K562 (cell line): ENCODE measurements at regions not wholly inside any gene's neighbourhood (a gene's known extent, or its start where the extent isn't known, plus 50 kb on each side); places are given as distances from the start of the nearest gene placed in this dataset.

Experiments used
- ATAC-seq: fragments of 200-7000 bp; cut with Tn5 transposase; 3 replicates; pipeline ENCODE4 v1.9.1; 2020; ENCODE audit warnings: moderate library complexity
- BruUV-seq: library from RNA; stranded (reverse); fragments of 400-500 nt; replicated peaks from 2 replicates; lab custom pipeline; 2021; lab: Mats Ljungman, UMichigan
- CTCF ChIA-PET: fragments of 300-600 bp; formaldehyde crosslinking; extraction: SDS; loops from one replicate; lab custom pipeline; 2021; ENCODE audit warnings: low intra/inter-chr PET ratio; lab: Yijun Ruan, JAX
- POLR2A ChIA-PET: fragments of 300-600, 350-650 bp; sonication (Branson Sonifier 250); formaldehyde crosslinking; extraction: SDS; loops from one replicate; lab custom pipeline; 2021; ENCODE audit warnings: antibody characterized with exemption, inconsistent platforms; lab: Yijun Ruan, JAX
- DNase-seq, 4 experiments: peaks; one replicate each; pipeline versions ENCODE4 v3.0.0 to v3.0.0-alpha.2; 2011 to 2018; ENCODE audit warnings: low spot score in 3 of 4, mixed read lengths in 3 of 4; ENCODE audit errors: extremely low read depth in 1 of 4
- FAIRE-seq: peaks from 2 replicates; lab custom pipeline; 2011; peaks lifted over from hg19 to GRCh38; lab: Jason Lieb, UNC
- H2AFZ ChIP-seq: 2 replicates; pipeline ENCODE4 v1.6.0; 2011; ENCODE audit warnings: low read depth, low read length, control low read depth, inconsistent platforms
- H3K27ac ChIP-seq: fragments of 200-600 bp; 3 replicates; pipeline ENCODE4 v1.8.0; 2011; ENCODE audit warnings: low read depth, mild to moderate bottlenecking, control low read depth, inconsistent platforms, low read length, moderate library complexity, mixed read lengths; ENCODE audit errors: extremely low read depth
- H3K27me3 ChIP-seq, 2 experiments: fragments of 300-600 bp in 1 of 2; 2 replicates in 1 of 2; 3 replicates in 1 of 2; pipeline versions ENCODE4 v1.6.0 to v1.8.0; 2011; ENCODE audit warnings: inconsistent platforms in 2 of 2, low read length in 2 of 2, mild to moderate bottlenecking in 1 of 2, mixed read lengths in 1 of 2, moderate library complexity in 1 of 2; ENCODE audit not compliant: control insufficient read depth in 2 of 2, insufficient read depth in 2 of 2
- H3K36me3 ChIP-seq: fragments of 300-600 bp; 3 replicates; pipeline ENCODE4 v1.8.0; 2011; ENCODE audit warnings: mild to moderate bottlenecking, low read length, inconsistent platforms; ENCODE audit not compliant: control insufficient read depth, insufficient read depth
- H3K4me1 ChIP-seq, 2 experiments: fragments of 200-600 bp in 1 of 2; replicated peaks in 1 of 2; 2 replicates in 1 of 2; 3 replicates in 1 of 2; pipeline versions ENCODE4 v1.5.1 to v1.8.0; 2011; ENCODE audit warnings: inconsistent platforms in 2 of 2, low read length in 2 of 2, mild to moderate bottlenecking in 1 of 2, mixed read lengths in 1 of 2, moderate library complexity in 1 of 2; ENCODE audit not compliant: control insufficient read depth in 2 of 2, insufficient read depth in 2 of 2
- H3K4me2 ChIP-seq: 2 replicates; pipeline ENCODE4 v1.6.1; 2011; ENCODE audit warnings: low read length, control low read depth, inconsistent platforms, mixed read lengths; ENCODE audit not compliant: insufficient read depth
- H3K4me3 ChIP-seq: fragments of 200-600 bp; sonication (generic), shearing (Covaris generic); 2 replicates; pipeline ENCODE4 v1.5.1; 2016; ENCODE audit warnings: control low read depth, inconsistent platforms
- H3K79me2 ChIP-seq: fragments of 200-600 bp; 3 replicates; pipeline ENCODE4 v1.8.0; 2011; ENCODE audit warnings: low read length, inconsistent platforms; ENCODE audit not compliant: control insufficient read depth, insufficient read depth
- H3K9ac ChIP-seq, 2 experiments: 2 replicates each; pipeline versions ENCODE4 v1.6.0 to v1.6.1; 2011; ENCODE audit warnings: low read depth in 2 of 2, low read length in 2 of 2, control low read depth in 1 of 2, inconsistent platforms in 1 of 2, mild to moderate bottlenecking in 1 of 2, mixed read lengths in 1 of 2; ENCODE audit not compliant: insufficient read depth in 1 of 2
- H3K9me1 ChIP-seq: one replicate; pipeline ENCODE4 v1.6.0; 2011; ENCODE audit warnings: inconsistent platforms, mild to moderate bottlenecking, low read length, moderate library complexity; ENCODE audit not compliant: control insufficient read depth, insufficient read depth
- H3K9me3 ChIP-seq: replicated peaks from 2 replicates; pipeline ENCODE4 v1.5.1; 2011; ENCODE audit warnings: low read depth, low read length, inconsistent platforms; ENCODE audit not compliant: control insufficient read depth, insufficient read depth
- H4K20me1 ChIP-seq: replicated peaks from 2 replicates; pipeline ENCODE4 v1.6.1; 2011; ENCODE audit warnings: low read length, inconsistent platforms, mixed read lengths; ENCODE audit not compliant: control insufficient read depth, insufficient read depth
- CTBP1 ChIP-seq: fragments of 450-650 bp; IDR thresholded peaks from 2 replicates; pipeline ENCODE4 v1.6.1; 2016; ENCODE audit warnings: borderline replicate concordance
- ESRRB ChIP-seq: fragments of 250-450 bp; sonication (Bioruptor Pico); IDR thresholded peaks from 2 replicates; pipeline ENCODE4 v1.5.0; 2020; ENCODE audit warnings: mild to moderate bottlenecking, moderate library complexity, borderline replicate concordance
- HMG20A ChIP-seq: fragments of 450-650 bp; formaldehyde crosslinking; conservative IDR thresholded peaks from 2 replicates; pipeline ENCODE4 v1.4.0; 2020; ENCODE audit warnings: mild to moderate bottlenecking, mixed read lengths
- HNRNPLL ChIP-seq: fragments of 200-400 bp; formaldehyde crosslinking; IDR thresholded peaks from 2 replicates; pipeline ENCODE4 v1.6.1; 2017; ENCODE audit warnings: low read length, low read depth, mild to moderate bottlenecking; ENCODE audit not compliant: poor library complexity, severe bottlenecking
- KAT7 ChIP-seq: sonication (generic); formaldehyde crosslinking; IDR thresholded peaks from 2 replicates; pipeline ENCODE4 v1.8.0; 2022; ENCODE audit warnings: missing genetic modification reagents, mild to moderate bottlenecking, borderline replicate concordance
- NFATC3 ChIP-seq: fragments of 450-650 bp; IDR thresholded peaks from 2 replicates; pipeline ENCODE4 v1.6.1; 2017; ENCODE audit warnings: mild to moderate bottlenecking
- NR2C2 ChIP-seq, 2 experiments: fragments of 200-800 bp in 1 of 2; sonication (Bioruptor generic) in 1 of 2; sonication (generic) in 1 of 2; formaldehyde crosslinking in 1 of 2; IDR thresholded peaks; 2 replicates each; pipeline versions ENCODE4 v1.6.1 to v1.8.0; 2016 to 2022; ENCODE audit warnings: mild to moderate bottlenecking in 1 of 2, missing compliant biosample characterization in 1 of 2, missing genetic modification characterization in 1 of 2, missing genetic modification reagents in 1 of 2
- PHB2 ChIP-seq: fragments of 450-650 bp; IDR thresholded peaks from 2 replicates; pipeline ENCODE4 v1.6.1; 2017; ENCODE audit warnings: low read depth
- POU5F1 ChIP-seq: fragments of 150-350 bp; IDR thresholded peaks from 2 replicates; pipeline ENCODE4 v1.6.1; 2014; ENCODE audit warnings: borderline replicate concordance, low read length, low read depth, mild to moderate bottlenecking; ENCODE audit not compliant: partially characterized antibody
- SMARCB1 ChIP-seq: IDR thresholded peaks from 2 replicates; pipeline ENCODE4 v1.6.1; 2011; ENCODE audit warnings: improper control_type of control experiment, low read depth; ENCODE audit not compliant: insufficient read length
- XRCC4 ChIP-seq: IDR thresholded peaks from one replicate; pipeline ENCODE4 v1.6.1; 2011; ENCODE audit not compliant: insufficient read depth, insufficient read length; ENCODE audit errors: extremely low read depth
- ZFP36 ChIP-seq: fragments of 150-350 bp; IDR thresholded peaks from 2 replicates; pipeline ENCODE4 v1.6.1; 2018; ENCODE audit warnings: low read length, low read depth; ENCODE audit not compliant: partially characterized antibody
- ZNF140 ChIP-seq: fragments of 250-450 bp; sonication (Bioruptor Pico); IDR thresholded peaks from 2 replicates; pipeline ENCODE4 v1.8.0; 2021; ENCODE audit warnings: moderate library complexity, mild to moderate bottlenecking, inconsistent platforms
- ZNF282 ChIP-seq: sonication (generic); formaldehyde crosslinking; IDR thresholded peaks from 2 replicates; pipeline ENCODE4 v1.8.1; 2023; ENCODE audit warnings: missing genetic modification reagents
- WGBS: fragments of 100-300 bp; shearing (Covaris generic); methylation state at CpG from one replicate; pipeline ENCODE4 v1.1.6; 2016; ENCODE audit warnings: low coverage, mixed read lengths; ENCODE audit not compliant: insufficient coverage; ENCODE audit errors: missing lambda C conversion rate; 5-methylcytosine and 5-hydroxymethylcytosine counted together
- in situ Hi-C: fragments of 300-500 bp; cut with MboI; formaldehyde crosslinking; loops from 4 replicates; pipeline ENCODE4 v1.15.0; 2018; ENCODE audit warnings: inconsistent platforms, mixed read lengths
- intact Hi-C: fragments of 100-400 bp; cut with micrococcal nuclease; formaldehyde crosslinking; loops from 2 replicates; pipeline ENCODE4 v1.14.2; 2022
- TF ChIP-seq, protein P1 (sequence below): fragments of 450-650 bp; formaldehyde crosslinking; IDR thresholded peaks from 2 replicates; pipeline ENCODE4 v1.4.0; 2020; ENCODE audit warnings: mild to moderate bottlenecking, mixed read lengths
- TF ChIP-seq, protein P2 (sequence below): fragments of 250-450 bp; sonication (Bioruptor Pico); IDR thresholded peaks from 2 replicates; pipeline ENCODE4 v1.4.0; 2020; ENCODE audit warnings: mild to moderate bottlenecking, moderate library complexity, borderline replicate concordance
- TF ChIP-seq, protein P3 (sequence below): fragments of 450-650 bp; formaldehyde crosslinking; IDR thresholded peaks from 2 replicates; pipeline ENCODE4 v1.4.0; 2022; ENCODE audit warnings: missing genetic modification characterization

DNA sequence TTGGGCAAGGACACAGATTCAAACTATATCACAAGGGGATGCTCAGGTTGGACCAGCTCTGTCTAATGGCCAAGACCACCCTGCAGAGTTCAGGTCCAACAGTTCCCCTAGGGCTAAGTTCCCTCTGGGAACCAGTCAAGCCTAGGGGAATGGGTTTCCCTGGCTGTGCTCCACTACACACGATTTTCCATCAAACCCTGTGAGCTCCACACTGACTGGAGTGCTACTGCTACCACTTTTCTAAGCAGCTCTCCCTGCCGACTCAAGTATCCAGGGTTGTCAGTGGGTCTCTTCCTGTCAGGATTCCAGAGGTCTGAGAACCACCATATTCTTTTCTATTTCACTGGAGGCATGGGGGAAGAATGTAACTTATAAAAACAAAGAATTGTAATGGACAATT is 280.4 kb upstream of the COL3A1 start (continued):
- TF ChIP-seq, protein P1, sequence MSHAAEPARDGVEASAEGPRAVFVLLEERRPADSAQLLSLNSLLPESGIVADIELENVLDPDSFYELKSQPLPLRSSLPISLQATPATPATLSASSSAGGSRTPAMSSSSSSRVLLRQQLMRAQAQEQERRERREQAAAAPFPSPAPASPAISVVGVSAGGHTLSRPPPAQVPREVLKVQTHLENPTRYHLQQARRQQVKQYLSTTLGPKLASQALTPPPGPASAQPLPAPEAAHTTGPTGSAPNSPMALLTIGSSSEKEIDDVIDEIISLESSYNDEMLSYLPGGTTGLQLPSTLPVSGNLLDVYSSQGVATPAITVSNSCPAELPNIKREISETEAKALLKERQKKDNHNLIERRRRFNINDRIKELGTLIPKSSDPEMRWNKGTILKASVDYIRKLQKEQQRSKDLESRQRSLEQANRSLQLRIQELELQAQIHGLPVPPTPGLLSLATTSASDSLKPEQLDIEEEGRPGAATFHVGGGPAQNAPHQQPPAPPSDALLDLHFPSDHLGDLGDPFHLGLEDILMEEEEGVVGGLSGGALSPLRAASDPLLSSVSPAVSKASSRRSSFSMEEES, result no peak
- TF ChIP-seq ESRRB (CRISPR knock-in tag) (no peak), XRCC4 (no peak), KAT7 (CRISPR knock-in tag) (no peak), ZNF140 (CRISPR knock-in tag) (no peak), NR2C2 (CRISPR knock-in tag; IDR thresholded peaks at IDR 0.05) (no peak), NR2C2 (tag; IDR thresholded peaks at IDR 0.05) (no peak)

DNA sequence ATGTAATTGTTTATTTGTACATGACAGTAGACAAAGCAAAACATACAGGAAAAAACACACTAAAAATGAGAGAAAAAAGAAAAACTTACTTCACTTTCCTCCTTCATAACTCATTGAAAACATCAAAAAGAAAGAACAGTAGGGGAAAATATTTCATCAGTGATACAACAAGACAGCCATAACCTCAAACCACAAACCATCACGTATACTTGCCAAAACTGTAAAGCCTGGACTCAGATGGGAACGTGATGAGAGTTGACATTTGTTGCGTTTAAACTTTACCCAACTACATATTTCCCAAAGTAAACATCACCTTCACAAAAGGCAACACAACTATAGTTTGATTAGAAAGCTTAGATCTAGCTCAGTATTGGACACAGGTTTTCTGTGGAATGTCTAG is 278.2 kb upstream of the COL3A1 start:
- BruUV-seq, result no TSS peak
- in situ Hi-C loops (no loop called here), intact Hi-C loops (no loop called here)
- FAIRE-seq, result no peak
- ChIA-PET POLR2A (interaction anchor here (0.6 kb wide), 1 partner anchor 15 kb away, joined by 3 read pairs; no protein-coding TSS in a partner anchor), CTCF (no interaction called here)
- Histone ChIP-seq H3K4me3 (no peak overlapping the region), H3K9me3 (no peaks in the 10 kb centered on the region), H3K9ac (no peak overlapping the region), H3K27me3 (no peaks in the 10 kb centered on the region), H3K79me2 (no peaks in the 10 kb centered on the region), H2AFZ (no peak overlapping the region), H3K36me3 (no peaks in the 10 kb centered on the region), H3K4me2 (no peak overlapping the region), H3K4me1 (no peaks in the 10 kb centered on the region), H3K9me1 (no peaks in the 10 kb centered on the region), H3K27ac (no peak overlapping the region), H4K20me1 (no peaks in the 10 kb centered on the region)
- no peak for DNase-seq
- 4% methylated on average over 3 of the region's 3 CpGs for WGBS
- ATAC-seq, result no peak
- TF ChIP-seq PHB2 (no peak), SMARCB1 (no peak), ZNF282 (CRISPR knock-in tag) (no peak), NFATC3 (no peak), CTBP1 (no peak), ZFP36 (no peak), HMG20A (CRISPR knock-in tag) (no peak), POU5F1 (no peak), HNRNPLL (no peak)
- TF ChIP-seq, protein P2, sequence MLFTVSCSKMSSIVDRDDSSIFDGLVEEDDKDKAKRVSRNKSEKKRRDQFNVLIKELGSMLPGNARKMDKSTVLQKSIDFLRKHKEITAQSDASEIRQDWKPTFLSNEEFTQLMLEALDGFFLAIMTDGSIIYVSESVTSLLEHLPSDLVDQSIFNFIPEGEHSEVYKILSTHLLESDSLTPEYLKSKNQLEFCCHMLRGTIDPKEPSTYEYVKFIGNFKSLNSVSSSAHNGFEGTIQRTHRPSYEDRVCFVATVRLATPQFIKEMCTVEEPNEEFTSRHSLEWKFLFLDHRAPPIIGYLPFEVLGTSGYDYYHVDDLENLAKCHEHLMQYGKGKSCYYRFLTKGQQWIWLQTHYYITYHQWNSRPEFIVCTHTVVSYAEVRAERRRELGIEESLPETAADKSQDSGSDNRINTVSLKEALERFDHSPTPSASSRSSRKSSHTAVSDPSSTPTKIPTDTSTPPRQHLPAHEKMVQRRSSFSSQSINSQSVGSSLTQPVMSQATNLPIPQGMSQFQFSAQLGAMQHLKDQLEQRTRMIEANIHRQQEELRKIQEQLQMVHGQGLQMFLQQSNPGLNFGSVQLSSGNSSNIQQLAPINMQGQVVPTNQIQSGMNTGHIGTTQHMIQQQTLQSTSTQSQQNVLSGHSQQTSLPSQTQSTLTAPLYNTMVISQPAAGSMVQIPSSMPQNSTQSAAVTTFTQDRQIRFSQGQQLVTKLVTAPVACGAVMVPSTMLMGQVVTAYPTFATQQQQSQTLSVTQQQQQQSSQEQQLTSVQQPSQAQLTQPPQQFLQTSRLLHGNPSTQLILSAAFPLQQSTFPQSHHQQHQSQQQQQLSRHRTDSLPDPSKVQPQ (CRISPR knock-in tag), result no peak
- TF ChIP-seq, protein P3, sequence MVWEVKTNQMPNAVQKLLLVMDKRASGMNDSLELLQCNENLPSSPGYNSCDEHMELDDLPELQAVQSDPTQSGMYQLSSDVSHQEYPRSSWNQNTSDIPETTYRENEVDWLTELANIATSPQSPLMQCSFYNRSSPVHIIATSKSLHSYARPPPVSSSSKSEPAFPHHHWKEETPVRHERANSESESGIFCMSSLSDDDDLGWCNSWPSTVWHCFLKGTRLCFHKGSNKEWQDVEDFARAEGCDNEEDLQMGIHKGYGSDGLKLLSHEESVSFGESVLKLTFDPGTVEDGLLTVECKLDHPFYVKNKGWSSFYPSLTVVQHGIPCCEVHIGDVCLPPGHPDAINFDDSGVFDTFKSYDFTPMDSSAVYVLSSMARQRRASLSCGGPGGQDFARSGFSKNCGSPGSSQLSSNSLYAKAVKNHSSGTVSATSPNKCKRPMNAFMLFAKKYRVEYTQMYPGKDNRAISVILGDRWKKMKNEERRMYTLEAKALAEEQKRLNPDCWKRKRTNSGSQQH (CRISPR knock-in tag), result no peak
